ENCODE measurements at regions not wholly inside any gene's neighbourhood (a gene's known extent, or its start where the extent isn't known, plus 50 kb on each side); places are given as distances from the start of the nearest gene placed in this dataset.
A peak's percentile ranks its signal among the peaks of the same experiment; 100 is the strongest.

GRCh38 chr2:16869711-16870110, 204.1 kb upstream of the CYRIA start:
- DNase-seq = no peak

- DNase-seq = no peak
Measured at GRCh38 chr2:16862471-16862870, 196.8 kb upstream of the CYRIA start.

GRCh38 chr2:16861530-16861929, 195.9 kb upstream of the CYRIA start:
- DNase-seq = no peak

- DNase-seq = no peak
Measured at GRCh38 chr2:16861111-16861510, 195.5 kb upstream of the CYRIA start.

- no peak for DNase-seq
Measured at GRCh38 chr2:16860627-16861026, 195.0 kb upstream of the CYRIA start.

- DNase-seq = no peak
Measured at GRCh38 chr2:16855183-16855582, 189.5 kb upstream of the CYRIA start.

- DNase-seq = no peak
Measured at GRCh38 chr2:16853088-16853487, 187.5 kb upstream of the CYRIA start.

GRCh38 chr2:16852651-16853050, 187.0 kb upstream of the CYRIA start:
- DNase-seq = no peak

GRCh38 chr2:16851126-16851525, 185.5 kb upstream of the CYRIA start:
- DNase-seq = no peak

GRCh38 chr2:16840496-16841172, 175.0 kb upstream of the CYRIA start:
- DNase-seq = no peak

GRCh38 chr2:16832910-16833309, 167.3 kb upstream of the CYRIA start:
- no peak for DNase-seq

- DNase-seq = no peak
Measured at GRCh38 chr2:16828828-16829160, 163.2 kb upstream of the CYRIA start.

- DNase-seq = no peak
Measured at GRCh38 chr2:16828044-16828827, 162.6 kb upstream of the CYRIA start.

- DNase-seq = no peak
Measured at GRCh38 chr2:16824472-16824871, 158.8 kb upstream of the CYRIA start.

GRCh38 chr2:16821692-16822091, 156.1 kb upstream of the CYRIA start:
- peak; percentile 94 for DNase-seq

- DNase-seq = no peak
Measured at GRCh38 chr2:16818203-16818556, 152.5 kb upstream of the CYRIA start.

- DNase-seq = no peak
Measured at GRCh38 chr2:16817305-16818202, 151.9 kb upstream of the CYRIA start.

- DNase-seq = no peak
Measured at GRCh38 chr2:16816522-16816921, 150.9 kb upstream of the CYRIA start.

GRCh38 chr2:16816016-16816415, 150.4 kb upstream of the CYRIA start:
- DNase-seq = no peak

- no peak for DNase-seq
Measured at GRCh38 chr2:16813593-16813992, 148.0 kb upstream of the CYRIA start.

GRCh38 chr2:16798472-16798871, 132.8 kb upstream of the CYRIA start:
- DNase-seq = no peak

GRCh38 chr2:16791496-16791895, 125.9 kb upstream of the CYRIA start:
- DNase-seq = no peak

GRCh38 chr2:16785149-16785548, 119.5 kb upstream of the CYRIA start:
- no peak for DNase-seq

- peak; percentile 33 for DNase-seq
Measured at GRCh38 chr2:16784652-16785051, 119.0 kb upstream of the CYRIA start.
